NCI-H226 (cell line): ENCODE measurements at regions not wholly inside any gene's neighbourhood (a gene's known extent, or its start where the extent isn't known, plus 50 kb on each side); places are given as distances from the start of the nearest gene placed in this dataset.
A peak's percentile ranks its signal among the peaks of the same experiment; 100 is the strongest.
"Not testable (repeated sequence)": the region's sequence is repeated elsewhere in the genome, so short reads cannot be mapped to it uniquely, and the experiment has no call there.

ENCODE experiments used
- DNase-seq: peaks from one replicate; pipeline ENCODE4 v3.0.0-alpha.2; 2015

- no peak for DNase-seq
These were observed 150.1 kb upstream of the STK32A start for GRCh38 chr5:147084702-147085101.

DNA sequence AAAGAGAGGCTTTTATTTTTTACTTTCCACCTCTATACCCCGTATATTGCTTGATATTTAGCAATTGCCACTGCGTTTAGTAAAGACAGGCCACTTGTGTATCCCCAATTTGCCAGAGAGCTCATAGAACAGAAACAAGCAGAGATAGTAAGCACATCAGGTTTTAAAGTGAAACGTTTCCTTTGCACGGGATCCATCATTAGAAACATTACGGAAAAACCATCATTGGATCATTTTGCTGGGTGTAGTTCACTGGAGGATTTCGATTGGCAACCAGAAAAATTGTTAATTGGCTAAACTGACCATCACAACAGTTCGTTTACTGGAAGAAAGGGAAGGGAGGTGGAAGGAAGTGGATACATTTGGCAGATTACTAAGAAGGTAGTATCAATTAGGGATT is 149.4 kb upstream of the STK32A start:
- DNase-seq, result no peak

- DNase-seq, result no peak
These were observed 142.8 kb upstream of the STK32A start for GRCh38 chr5:147092044-147092443.

DNA sequence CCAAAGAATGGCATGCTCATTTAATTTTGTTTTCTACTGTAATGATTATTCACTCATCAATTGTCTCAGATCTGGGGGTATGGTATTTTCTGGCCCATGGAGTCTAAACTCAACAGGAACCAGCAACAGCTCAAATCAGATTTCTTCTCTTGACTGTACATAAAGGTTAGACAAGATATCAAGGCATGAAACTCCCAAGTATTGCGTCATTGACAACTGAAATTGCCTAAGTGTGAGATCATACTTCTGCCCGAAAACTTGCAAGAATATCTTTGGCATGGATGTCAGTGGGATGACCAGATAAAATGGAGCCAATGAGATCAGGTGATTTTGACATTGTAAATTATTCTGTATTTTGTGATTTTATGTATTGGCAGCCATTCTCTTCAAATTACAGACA is 141.7 kb upstream of the STK32A start:
- DNase-seq, result peak; percentile 81

DNA sequence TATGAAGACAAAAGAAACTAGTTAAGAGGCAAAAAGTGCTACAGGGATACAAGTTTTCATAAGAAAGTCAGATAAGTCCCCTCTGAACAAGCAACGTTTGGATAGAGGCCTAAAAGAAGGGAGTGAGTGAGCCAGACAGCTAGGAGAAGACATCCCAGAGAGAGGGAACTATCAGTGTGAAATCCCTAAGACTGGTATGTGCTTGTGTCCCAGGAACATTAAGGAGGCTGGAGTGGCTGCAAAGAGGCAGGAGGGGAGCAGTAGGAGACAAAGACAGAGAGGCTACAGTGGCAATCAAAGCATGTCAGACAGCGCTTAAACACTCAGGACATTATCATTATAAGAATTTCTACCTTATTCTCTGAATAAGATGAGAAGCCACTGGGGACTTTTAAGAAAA is 139.1 kb upstream of the STK32A start:
- no peak for DNase-seq

GRCh38 chr5:147098233-147098790 is 136.5 kb upstream of the STK32A start:
- peak; percentile 62 for DNase-seq

DNA sequence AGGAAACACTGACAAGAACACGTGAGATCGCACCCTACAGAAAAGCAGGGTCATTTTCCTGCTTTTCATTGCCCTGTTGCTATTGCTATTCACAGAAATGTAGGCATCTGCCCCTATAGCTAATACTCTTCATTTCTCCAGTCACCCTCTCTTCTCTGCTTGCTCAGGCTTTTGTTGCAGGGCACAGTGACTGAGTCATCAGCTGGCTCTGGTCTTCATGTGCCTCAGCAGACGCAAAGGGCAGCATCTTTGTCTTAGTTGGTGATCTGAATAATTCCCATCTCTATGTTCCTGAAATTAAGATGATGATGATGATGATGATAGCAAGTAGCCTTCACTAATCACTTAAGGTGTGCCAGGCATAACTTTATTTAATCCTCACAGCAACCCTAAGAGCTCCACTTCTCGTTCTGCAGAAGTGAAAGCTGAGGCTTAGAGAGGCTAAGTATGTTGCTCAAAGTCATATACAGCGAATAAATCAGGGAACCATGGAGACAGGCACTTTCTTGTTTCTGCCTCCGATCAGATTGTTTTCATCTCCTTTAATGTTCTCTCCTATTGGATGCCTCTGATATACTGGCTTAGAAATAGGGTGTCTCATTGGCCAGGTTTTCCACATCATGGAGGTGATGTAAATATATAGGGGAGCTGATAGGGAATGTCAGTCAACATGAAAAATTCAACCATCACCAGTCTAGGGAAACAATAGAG is 133.0 kb upstream of the STK32A start:
- DNase-seq, result no peak

- DNase-seq, result no peak
These were observed 121.9 kb upstream of the STK32A start for GRCh38 chr5:147112899-147113298.

- DNase-seq, result no peak
These were observed 120.9 kb upstream of the STK32A start for GRCh38 chr5:147113967-147114366.

GRCh38 chr5:147139759-147140158 is 95.1 kb upstream of the STK32A start:
- DNase-seq, result not testable (repeated sequence)

DNA sequence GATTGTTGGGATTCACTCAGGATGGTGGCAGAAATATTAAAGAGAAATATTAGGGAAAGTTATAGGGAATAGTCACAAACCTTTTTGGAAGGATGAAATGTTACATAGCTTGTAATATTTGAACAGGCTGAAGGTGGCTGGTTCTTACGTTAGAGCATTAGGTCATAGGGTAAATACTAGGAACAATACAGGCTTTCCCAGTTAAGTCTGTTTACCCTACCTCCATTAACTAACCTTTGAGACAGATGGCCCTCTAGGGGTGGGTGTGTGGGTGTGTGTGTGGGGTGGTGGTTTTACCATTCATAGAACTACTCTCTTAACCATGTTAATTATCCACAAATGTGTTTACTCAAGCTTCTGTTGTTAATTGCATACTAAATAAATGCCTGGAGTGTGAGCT is 94.3 kb upstream of the STK32A start:
- DNase-seq, result no peak

DNA sequence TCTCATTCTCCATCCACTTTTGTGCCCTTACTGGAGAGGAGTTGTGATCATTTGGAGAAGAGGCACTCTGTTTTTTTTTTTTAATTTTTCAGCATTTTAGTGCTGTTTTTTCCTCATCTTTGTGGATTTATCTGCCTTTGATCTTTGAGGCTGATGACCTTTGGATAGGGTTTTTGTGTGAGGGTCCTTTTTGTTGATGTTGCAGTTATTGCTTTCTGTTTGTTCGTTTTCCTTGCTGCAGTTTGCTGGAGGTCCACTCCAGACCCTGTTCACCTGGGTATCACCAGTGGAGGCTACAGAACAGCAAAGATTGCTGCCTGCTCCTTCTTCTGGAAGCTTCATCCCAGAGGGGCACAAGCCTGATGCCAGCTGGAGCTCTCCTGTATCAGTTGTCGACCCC is 93.2 kb upstream of the STK32A start:
- DNase-seq, result not testable (repeated sequence)

DNA sequence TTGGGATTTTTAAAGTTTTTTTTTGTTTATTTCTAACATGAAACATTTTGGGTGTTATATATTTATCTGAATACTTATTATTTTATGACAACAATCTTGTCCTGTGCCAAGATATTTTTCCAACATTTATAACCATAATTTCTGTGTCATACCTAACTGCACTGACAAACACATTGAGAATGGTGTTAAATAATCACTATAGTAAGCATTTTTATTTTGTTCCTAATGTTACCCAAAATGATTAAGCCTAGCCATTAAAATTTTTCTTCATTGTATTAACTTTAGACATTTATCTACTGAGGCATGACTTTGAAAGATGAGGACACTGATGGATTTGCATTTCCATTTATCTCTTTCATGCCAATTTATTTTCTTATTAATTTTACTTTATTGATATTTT is 91.6 kb upstream of the STK32A start:
- DNase-seq, result no peak

- DNase-seq, result no peak
These were observed 89.5 kb upstream of the STK32A start for GRCh38 chr5:147145328-147145727.

GRCh38 chr5:147148715-147149114 is 86.1 kb upstream of the STK32A start:
- DNase-seq, result no peak

- DNase-seq, result no peak
These were observed 82.7 kb upstream of the STK32A start for GRCh38 chr5:147152086-147152485.

- DNase-seq, result no peak
These were observed 80.0 kb upstream of the STK32A start for GRCh38 chr5:147154809-147155208.

DNA sequence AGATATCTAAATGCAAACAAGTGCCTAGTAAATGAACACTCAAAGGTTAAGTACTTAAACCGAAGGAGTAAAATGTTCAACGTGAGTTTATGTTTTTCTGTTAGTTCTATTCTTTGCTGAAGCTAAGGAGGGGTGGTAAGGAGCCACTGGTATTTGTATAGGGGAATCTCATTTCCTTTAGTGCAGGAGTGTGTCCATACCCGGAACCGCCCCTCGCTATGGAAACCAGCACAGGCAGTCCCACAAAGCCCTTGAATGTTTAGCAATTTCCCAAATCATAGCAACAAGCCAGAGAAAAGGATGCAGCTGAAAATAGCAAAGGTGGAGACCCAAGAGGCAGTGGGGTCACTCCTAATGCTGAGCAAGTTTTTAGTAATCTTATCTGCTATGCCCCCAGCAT is 78.8 kb upstream of the STK32A start:
- no peak for DNase-seq

- DNase-seq, result no peak
These were observed 73.7 kb upstream of the STK32A start for GRCh38 chr5:147160902-147161700.

DNA sequence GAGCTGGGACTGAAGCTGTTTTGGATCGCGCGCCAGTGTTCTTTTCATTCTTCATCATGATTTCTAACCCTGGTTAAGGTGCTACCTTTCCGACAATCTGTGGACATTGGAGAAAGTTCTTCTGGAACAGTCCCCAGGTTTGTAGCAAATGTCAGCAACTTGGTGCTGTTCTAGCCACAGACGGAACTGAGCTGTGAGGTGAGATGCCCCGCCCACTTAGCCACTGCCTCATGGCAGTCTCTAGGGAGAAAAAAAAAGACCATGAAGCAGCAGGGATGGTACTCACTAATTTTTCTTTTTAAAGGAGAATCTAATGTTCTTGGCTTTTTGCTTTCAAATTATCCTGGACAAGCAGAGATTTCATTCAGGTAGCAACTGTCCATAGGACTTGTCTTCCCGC is 72.1 kb upstream of the STK32A start:
- no peak for DNase-seq

DNA sequence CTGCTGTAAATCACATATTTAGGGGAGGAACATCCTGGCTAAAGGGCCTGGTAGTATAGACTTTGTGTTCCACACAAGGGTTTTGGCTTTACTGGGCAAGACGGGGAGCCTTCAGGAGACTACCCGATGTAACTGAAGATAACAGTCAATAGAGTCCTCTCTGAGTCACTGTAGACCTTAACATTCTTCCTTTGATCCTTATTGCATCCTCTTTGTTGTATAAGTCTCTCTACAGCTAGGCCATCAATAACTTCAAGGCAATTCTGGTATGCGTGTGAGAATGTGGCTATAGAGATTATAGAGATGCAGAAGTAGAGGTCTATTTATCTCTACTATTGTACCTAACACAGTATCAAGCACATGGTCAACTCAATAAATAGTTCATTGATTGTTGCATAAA is 67.3 kb upstream of the STK32A start:
- no peak for DNase-seq

- DNase-seq, result peak; percentile 44
These were observed 66.1 kb upstream of the STK32A start for GRCh38 chr5:147168578-147169327.

GRCh38 chr5:147169399-147169798 is 65.4 kb upstream of the STK32A start:
- DNase-seq, result no peak

DNA sequence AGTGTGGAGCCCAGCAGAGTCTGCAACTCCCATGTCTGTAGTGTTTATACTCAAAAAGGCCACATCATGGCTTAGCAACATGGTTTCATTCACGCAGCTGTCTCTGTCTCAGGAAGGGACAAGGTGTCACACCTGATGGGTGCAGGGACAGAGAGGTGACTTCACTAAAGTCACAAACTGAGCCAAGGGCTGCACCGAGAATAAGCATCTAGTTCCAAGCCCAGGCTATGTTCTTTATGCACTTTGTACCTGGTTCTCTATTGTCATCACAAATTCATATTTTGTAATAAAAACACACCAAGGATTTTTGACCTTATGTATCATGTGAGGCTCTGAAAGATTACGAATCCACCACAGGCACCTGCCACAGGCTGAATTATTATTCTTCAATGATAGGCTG is 64.9 kb upstream of the STK32A start:
- no peak for DNase-seq
